ENCODE measurements at regions not wholly inside any gene's neighbourhood (a gene's known extent, or its start where the extent isn't known, plus 50 kb on each side); places are given as distances from the start of the nearest gene placed in this dataset.
"Not testable (repeated sequence)": the region's sequence is repeated elsewhere in the genome, so short reads cannot be mapped to it uniquely, and the experiment has no call there.

DNA sequence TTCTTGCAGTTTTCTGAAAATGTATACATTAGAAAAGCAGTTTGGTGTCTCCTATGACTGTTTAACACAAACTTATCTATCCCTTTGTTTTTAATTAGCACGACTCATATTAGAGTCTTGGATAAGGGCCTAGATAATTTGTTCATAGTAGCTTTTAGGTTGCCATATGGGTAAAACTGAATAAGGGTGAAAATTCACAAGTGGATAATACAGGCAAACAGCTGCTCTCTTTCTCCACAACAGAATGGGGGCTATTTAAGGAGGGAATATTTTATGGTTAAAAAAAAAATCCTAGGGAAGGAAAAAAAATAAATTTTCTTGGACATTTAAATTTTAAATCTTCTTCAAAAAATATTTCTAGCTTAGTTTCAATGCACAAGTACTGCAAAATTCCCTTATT is 1416.1 kb downstream of the GATA3 start:
- no peak for DNase-seq

DNA sequence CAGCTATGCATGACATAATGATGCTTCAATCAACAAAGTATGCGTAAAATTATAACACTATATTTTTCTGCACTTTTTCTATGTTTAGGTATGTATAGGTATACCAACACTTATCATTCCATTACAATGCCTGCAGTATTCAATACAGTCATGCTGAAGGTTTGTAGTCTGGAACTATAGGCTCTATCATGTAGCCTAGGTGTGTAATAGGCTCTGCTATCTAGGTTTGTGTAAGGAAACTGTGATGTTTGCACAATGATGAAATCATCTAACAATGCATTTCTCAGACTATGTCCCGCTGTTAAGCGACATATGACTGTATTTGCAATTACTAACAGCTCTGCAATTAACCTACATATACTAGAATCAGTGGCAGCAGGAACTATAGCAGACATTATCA is 1447.5 kb downstream of the GATA3 start:
- DNase-seq: peak in 1 of 3 experiments; percentile 0

DNA sequence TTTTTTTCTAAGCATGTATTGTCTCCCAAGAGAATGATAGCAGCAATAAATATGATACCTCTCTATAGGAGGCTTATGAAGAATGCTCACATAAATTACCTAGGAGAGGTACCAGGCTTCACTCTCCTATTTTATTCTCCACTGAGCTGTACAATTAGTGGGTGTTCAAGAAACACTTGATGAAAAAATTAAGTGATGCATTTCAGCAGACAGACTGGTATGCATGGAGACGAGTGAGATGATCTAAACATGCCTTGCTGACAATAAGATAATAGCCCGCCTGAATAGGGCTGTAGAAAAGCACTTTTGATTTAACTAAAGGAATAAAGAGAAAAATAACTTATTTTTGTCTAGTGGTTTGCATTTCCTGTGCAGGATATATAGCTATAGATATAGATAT is 1449.7 kb downstream of the GATA3 start:
- no peak for DNase-seq

DNA sequence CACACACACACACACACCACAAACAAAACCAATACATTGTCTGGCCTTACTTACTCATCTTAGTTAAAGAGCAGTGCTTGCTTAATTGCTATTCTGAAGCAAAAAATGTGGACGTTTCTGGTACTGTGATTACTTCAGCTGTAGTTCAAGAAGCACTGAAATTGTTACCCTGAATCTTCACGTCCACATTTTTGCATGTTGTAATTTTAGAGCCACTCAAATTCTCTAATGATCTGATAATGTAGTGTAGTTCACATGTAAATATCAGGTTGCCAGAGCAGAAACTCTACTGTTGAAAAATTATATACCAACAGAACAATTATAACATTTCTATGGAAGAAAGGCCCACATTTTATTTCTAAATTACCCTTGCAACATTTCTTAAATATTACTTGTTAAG is 1451.1 kb downstream of the GATA3 start:
- no peak for DNase-seq

DNA sequence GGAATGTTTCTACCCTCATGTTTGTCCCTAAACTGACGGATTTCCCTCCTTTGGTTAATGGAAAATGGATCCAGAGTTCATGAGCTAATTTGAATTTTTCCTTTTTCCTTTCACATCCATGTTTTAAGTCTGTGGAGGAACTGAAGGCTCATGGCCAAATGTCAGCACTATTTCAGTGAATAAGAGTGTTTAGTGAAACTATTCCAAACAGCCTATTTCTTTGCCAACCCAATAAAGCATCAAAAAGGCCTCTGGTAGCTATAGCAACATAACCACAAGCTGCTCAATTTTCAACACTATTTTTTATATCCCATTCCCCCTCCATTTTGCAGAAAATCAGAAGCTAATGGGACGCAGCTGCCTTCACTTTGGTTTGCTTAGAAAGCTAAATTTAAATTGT is 1454.1 kb downstream of the GATA3 start:
- DNase-seq: no peak

DNA sequence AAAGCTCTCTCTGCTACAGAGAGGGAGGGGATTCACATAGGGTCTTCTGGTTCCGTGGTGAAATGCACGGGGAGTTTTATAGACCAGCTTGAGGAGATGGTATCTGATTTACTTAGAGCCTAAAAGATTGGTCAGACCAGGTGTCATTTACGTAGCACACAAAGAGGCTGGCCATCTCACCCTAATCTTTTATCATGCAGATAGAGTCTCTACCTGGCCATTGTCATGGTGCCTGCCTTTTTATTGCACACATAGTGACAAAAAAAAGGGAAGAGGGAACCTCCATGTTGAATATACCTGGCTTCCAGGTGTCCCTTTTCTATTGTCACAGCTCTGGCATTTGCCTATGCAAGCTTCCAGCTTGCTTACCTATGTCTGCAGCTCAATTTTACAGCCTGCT is 1456.1 kb downstream of the GATA3 start:
- DNase-seq: no peak

DNA sequence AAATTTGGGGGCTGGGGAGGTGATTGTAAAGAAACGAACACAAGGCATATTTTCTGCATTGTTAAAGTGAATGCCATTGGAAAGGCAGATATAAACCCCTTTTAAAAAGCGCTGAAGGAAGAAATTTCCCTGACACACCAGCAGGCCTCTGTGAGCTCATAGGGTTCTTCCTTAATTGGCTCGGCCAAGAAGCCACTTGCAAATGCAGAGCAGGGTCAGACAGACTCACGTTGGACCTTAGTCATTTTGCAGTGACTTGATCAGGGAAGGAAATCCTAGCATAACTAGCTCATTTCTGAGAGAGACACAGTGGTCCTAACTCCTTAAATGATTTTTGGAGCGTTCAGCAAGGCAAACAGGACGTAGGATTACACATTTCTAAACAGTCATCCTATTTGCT is 1461.4 kb downstream of the GATA3 start:
- no peak for DNase-seq

DNA sequence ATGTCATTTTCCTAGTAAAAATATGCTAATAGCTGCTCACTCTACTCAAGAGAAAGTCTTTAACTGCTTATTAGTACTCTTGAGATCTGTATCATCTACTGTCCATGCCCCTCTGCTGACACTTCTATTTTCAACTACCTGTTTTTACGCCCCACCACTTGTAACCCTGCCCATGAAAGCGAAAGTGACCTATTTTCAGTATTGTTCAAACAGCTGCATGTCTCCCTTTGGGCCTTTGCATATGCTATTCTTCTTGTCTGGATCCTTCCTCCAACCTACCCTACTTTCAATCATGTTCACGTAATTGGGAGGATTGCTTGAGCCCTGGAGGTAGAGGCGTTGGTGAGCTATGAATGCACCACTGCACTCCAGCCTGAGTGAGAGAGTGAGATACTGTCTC is 1481.3 kb downstream of the GATA3 start:
- DNase-seq: no peak

DNA sequence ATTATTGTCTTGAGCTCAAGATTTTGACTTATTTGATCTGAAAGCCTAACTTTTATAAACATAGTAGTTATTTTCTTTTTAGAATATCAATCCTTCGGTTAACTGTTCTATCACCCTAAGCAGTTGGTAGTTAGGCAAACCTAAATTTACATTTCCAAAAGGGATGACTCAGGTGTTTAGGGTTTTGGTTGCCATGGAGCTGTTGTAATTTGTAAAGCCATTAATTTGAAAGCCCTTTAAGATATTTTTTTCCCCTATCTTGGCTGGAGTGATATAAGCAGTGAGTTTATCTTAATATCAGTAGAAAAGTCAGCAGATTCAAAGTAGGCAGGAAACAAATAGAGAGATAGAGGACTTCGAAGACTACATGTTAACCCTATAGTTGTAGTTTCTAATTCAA is 1472.6 kb upstream of the CELF2 start:
- no peak for DNase-seq

DNA sequence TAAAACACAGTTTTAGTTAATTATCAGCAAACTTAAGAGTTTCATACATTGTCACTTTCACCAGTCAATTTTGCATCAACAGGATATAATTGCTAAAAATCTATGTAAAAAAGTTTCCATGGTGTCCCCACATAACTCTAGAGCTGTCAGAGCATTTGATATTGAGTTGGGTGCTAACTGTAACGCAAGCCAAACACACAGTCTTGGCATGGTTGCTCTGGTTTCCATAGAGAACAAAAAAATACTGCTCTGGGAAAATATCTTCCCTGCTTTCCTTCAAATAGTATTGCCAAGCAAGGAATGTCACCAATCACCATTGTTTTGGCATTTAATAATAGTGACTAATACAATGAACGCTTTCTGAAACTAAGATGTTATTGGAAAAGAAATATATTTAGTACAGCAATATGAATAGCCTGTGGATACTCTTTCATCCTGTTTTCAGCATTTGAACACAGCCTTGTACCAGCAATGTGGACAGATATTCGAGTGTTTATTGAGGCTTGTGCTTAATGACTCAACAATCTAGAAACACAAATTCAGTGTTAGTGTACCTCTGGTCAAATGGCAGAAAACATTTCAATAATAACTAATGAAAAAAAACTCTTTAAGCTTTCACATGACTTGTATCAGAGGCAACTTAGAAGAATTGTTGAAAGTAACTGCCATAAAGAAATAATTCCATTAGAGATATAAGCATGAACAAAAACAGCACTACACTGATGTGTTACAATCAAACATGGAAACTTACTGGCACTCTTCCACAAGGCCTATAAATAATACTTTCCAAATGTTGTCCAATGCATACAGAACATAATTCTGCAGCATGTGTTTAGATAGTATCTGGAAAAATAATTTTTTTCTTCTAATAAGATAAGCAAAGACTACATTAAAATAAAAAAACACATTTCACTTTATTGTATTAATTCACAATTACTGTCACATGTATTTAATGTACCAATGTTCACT is 1469.5 kb upstream of the CELF2 start:
- DNase-seq: no peak

DNA sequence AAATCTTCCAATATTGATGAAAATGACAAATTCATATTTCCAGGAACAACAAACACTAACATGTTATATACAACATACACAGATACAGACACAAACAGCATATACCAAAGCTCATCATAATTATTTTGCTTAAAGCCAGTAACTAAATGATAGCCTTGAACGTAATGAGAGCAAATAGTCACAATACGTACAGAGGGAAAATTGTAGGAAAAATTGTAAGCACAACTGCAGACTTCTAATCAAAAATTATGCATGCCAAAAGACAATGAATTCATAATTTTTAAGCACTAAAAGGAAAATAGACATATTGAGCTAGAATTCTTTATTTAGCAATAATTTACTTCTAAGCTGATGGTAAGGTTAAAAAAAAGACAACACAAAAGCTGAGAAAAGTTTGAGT is 1466.9 kb upstream of the CELF2 start:
- DNase-seq: no peak

DNA sequence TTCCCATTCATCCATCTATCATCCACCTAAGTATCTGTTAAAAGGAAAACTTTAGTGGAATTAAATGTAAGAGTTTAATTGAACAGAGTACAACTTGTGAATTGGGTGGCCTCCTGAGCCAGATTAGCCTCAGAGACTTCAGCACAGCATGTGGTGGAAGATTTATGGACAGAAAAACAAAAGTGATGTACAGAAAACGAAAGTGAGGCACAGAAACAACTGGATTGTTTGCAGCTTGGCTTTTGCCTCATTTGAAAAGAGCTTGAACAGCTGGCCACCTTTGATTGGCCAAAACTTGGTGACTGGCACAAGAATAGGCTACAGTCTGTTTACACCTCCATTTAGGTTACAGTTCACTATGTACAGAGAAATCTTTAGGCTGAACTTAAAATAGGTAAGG is 1463.4 kb upstream of the CELF2 start:
- DNase-seq: no peak

DNA sequence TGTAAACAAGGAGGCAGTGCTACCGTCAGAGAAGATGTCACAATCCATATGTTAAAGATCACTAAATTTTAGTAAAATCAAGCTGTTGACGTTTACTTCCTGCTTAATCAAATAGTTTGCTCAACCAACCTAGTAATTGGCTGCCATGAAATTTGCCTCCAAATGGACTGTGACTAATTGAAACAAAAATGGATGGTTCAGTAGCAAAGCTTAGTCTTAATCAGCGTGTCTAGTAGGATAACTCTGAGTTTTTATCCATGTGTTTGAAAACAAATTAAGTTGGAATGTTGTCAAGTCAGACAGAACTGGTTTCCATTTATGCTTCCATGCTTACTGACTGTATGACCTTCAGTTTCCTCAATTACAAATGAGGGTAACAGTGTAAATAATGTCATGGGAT is 1456.7 kb upstream of the CELF2 start:
- DNase-seq: no peak

DNA sequence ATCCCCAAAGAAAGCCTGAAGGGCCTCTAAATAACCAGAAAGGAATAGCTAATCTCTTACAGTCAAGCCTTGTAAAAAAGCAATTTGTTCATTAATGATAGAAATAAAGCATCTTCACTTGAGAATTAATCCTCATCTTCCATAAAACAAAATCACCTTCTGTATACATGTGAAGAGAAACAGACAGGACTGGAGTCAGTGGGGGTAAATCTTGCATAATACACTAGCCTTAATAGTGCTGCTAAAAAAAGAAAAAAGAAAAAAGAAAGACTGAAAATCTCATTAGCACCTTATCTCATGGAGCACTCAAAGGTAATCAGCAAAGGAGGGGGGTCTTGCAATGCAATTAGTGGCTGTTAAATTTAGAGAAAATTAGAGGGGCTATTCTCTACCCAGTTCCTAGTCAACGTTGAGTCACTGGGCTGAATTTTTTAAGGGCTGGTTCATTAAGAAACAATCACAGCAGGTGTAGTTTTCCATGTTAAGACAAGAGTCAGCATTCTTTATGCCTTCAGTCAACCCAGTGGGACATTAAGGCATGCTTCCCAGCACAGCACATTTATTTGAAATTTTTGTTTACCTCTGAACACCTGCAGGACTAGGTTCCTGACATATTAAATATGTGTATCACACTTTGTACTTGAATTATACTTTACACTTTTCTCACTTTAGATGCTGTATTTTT is 1455.7 kb upstream of the CELF2 start:
- DNase-seq: peak in 1 of 3 experiments; percentile 0

DNA sequence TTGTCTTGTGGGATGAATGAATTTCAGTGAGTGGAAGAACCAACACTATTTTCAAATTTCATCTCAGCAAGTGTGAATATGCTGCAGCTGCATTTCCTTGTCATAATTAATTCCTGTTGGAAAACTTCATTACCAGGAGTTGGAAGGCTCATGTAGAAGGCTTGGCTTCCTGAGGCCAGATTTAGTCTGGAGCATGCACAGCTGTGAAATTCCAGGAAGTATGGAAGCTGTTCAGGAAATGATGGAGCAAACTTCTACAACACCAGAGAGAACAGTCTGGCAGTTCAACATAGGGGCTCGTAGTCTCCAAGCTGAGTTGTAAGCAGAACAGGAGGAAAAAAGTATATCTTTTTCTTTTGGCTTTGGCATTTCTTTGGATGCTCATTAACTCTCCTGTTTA is 1439.9 kb upstream of the CELF2 start:
- no peak for DNase-seq

DNA sequence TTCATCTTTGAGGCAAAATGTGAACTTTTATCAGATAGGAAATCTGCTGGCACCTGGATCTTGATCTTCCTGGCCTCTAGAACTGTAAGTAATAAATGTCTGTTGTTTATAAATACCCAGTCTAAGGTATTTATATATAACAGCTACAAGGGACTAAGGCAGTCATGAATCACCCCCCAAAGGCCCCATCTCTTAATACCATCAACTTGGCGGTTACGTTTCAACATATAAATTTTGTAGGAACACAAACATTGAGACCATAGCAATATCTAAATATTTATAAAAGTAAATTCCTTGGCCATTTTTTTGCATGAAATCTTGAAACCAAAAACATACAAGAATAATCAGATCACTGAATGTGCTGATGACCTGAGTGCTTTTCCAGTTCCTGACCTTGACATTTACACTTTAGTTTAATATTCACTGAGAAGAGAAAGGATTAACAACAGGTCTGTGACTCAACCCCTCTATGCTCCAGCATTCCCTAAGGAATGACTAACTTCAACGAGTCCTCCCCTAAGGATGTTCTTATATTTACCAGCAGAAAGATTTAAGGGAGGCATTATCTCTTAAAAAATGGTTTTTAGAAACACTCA is 1438.5 kb upstream of the CELF2 start:
- DNase-seq: no peak

DNA sequence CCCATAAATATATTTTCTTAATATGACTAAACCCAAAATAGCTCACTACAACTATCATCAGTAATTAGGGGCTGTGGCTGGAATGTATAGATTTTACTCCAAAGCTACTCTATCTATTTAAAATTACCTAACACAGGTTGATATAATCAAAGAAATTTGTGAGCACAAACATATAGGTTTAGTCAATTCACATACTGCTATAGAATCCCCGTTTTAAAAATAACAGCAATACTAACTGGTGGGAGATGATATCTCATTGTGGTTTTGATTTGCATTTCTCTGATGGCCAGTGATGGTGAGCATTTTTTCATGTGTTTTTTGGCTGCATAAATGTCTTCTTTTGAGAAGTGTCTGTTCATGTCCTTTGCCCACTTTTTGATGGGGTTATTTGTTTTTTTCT is 1434.9 kb upstream of the CELF2 start:
- not testable (repeated sequence) for DNase-seq

DNA sequence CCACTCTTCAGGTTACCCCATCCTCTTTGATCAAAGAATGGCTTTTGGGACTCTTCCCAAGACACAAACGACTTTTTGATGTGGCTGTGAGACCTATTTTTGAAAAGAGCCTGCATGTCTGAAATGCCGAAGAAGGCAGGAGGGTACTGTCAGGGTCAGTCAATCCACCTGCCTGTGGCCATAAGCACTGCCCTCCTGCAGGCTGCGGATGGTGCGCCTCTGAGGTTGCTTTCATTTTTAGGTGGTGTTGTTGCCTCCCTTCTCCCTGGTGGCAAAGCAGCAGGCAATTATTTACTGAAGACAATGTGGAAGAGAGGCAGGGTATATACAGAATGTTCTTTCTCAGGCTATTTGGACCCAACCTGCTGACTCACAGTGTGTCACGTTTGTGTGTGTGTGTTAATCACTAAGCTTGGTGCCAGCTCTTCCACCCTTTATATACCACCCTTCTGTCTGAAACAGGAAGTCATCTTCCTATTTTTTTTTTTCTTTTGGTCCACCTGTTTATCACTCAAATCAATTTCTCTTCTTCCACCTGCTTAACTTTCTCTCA is 1421.2 kb upstream of the CELF2 start:
- DNase-seq: no peak

DNA sequence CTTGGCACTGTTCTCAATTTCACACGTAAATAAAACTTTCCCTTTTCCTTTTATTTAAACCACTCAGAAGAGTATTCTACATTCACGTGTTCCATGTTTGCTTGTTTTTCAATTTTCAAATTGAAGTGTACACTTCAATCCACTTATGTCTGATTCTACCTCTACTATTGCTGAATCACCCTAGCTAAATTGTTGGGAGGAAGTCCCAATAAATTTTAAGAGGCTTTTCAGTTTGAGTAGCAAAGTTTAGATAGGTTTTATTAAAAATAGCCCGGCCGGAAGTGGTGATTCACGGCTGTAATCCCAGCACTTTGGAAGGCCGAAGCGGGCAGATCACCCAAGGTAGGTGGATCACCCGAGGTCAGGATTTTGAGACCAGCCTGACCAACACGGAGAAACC is 1414.7 kb upstream of the CELF2 start:
- DNase-seq: peak in 1 of 3 experiments; percentile 8

DNA sequence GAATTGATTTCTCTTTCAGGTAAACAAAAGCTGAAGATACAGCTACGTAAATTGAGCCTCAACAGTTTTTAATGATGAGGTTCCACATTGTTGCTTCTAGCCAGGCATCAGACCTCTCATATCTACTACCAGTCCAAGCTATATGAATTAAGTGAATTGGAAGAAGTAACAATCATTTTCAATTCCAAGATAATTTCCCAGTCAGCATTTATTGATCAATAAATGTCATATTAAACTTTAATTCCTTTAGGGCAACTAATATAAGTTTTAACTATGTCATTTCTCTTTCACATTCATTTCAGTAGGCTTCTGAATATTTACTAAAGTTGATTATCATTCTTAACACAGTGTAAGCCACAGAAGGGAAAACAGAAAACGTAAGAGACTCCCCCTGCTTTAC is 1413.7 kb upstream of the CELF2 start:
- DNase-seq: no peak

DNA sequence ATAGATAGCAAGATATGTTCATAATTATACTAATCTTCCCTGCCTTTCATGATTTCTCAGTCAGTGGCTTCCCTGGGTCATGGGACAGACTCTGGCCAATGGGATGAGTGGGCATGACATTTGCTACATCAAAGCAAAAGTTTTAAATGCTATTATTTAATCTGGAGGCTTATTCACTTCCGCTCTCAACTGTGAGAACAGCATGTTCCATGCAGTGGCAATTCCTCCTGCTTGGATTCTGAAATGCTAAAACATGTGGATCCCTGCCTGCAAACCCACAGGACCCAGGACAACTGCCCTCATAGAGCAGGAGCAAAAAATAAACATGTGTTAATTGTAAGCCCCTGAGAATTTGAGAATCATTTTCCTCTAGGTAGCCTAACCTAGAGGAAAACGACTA is 1412.4 kb upstream of the CELF2 start:
- no peak for DNase-seq

DNA sequence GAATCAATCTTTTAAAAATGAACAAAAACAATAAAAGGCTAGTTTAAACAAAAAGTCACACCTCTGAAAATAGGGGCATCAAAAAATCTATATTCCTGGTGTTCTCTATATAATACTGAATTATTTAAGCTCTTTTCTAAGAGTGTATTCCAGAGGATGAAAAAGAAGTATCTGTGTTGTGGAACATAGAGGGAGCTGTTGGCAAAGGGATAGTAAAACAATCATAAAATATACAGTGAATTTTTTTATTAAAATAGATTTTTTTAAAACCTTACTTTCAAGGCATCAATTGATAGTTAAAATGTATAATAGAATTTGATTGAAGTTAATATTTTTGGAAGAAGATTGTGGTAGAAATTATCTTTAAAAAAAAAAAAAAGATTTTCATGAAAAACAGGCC is 1409.1 kb upstream of the CELF2 start:
- DNase-seq: no peak

DNA sequence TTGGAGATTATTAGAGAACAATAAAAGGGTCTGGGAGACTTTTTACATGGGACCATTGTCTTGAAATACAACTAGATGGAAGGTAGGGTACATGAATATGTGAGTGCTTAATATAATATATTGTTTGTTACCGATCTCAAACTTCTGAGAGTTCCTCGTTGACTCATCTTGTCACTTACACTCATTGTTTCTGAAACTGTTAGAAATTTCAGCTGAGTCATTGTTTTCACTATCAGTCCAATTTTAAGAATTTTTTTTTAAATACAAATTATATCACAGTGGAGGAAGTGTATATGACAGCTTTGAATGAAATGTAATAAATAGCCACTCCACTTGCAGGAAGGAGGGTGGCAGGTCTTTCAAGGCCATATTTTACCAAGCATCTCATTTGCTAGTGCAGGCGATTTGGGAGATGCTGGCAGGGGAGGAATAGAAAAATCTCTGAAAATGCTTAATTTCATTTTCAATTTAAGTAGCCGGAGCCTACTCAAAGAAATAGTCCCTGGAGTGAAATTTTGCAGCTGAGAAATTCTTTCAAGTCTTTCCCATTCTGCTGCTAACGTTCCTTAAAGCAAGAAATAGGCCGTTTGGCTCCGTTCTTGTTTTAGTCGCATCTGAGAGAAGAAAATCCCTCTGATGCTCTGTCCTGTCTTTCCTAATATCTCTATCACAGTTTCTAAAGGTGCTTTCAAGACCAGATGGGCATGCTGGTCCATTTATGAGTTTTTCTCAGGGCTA is 1404.2 kb upstream of the CELF2 start:
- DNase-seq: no peak

Data from NCI-H1417 (cell line).